IMR-90 (cell line): ENCODE measurements at regions not wholly inside any gene's neighbourhood (a gene's known extent, or its start where the extent isn't known, plus 50 kb on each side); places are given as distances from the start of the nearest gene placed in this dataset.

ENCODE experiments used
- ATAC-seq: fragments of 200-7000 bp; cut with Tn5 transposase; 2 replicates; pipeline ENCODE4 v1.9.1; 2020; ENCODE audit warnings: low read depth, mild to moderate bottlenecking, moderate library complexity
- BruUV-seq: library from RNA; stranded (reverse); fragments of 400-500 nt; replicated peaks from 2 replicates; lab custom pipeline; 2021; lab: Mats Ljungman, UMichigan
- CTCF ChIA-PET: fragments of 300-600 bp; formaldehyde crosslinking; extraction: SDS; loops from one replicate; lab custom pipeline; 2021; ENCODE audit warnings: antibody characterized with exemption; lab: Yijun Ruan, JAX
- POLR2A ChIA-PET: fragments of 300-600 bp; sonication (Branson Sonifier 250); formaldehyde crosslinking; loops from one replicate; lab custom pipeline; 2022; ENCODE audit warnings: antibody characterized with exemption; ENCODE audit not compliant: unreplicated experiment; lab: Charles Lee
- DNase-seq: peaks from one replicate; pipeline ENCODE4 v3.0.0; 2013
- H2AFZ ChIP-seq: replicated peaks from 2 replicates; pipeline ENCODE3; 2013; ENCODE audit warnings: low read length, mild to moderate bottlenecking; ENCODE audit not compliant: poor library complexity
- H2AK5ac ChIP-seq: 2 replicates; pipeline ENCODE4 v1.6.1; 2013; ENCODE audit warnings: low read depth, low read length, inconsistent platforms
- H2AK9ac ChIP-seq: replicated peaks from 2 replicates; pipeline ENCODE3; 2013; ENCODE audit warnings: mild to moderate bottlenecking, low read depth, low read length, moderate library complexity; ENCODE audit not compliant: poor library complexity
- H2BK120ac ChIP-seq: 2 replicates; pipeline ENCODE4 v1.6.1; 2013; ENCODE audit warnings: low read depth, low read length, inconsistent platforms
- H2BK15ac ChIP-seq: 3 replicates; pipeline ENCODE4 v1.6.1; 2013; ENCODE audit warnings: low read depth, low read length, inconsistent platforms
- H2BK20ac ChIP-seq: 2 replicates; pipeline ENCODE4 v1.6.1; 2013; ENCODE audit warnings: low read depth, mild to moderate bottlenecking, inconsistent platforms, low read length, moderate library complexity
- H2BK5ac ChIP-seq: 2 replicates; pipeline ENCODE4 v1.6.1; 2013; ENCODE audit warnings: mild to moderate bottlenecking, low read depth, low read length, inconsistent platforms; ENCODE audit not compliant: poor library complexity, severe bottlenecking
- H3K14ac ChIP-seq: replicated peaks from 2 replicates; pipeline ENCODE4 v1.6.1; 2013; ENCODE audit warnings: low read depth, low read length, inconsistent platforms
- H3K18ac ChIP-seq: 2 replicates; pipeline ENCODE4 v1.6.1; 2013; ENCODE audit warnings: low read depth, low read length, control low read depth
- H3K23ac ChIP-seq: 2 replicates; pipeline ENCODE4 v1.6.1; 2013; ENCODE audit warnings: low read depth, low read length, inconsistent platforms
- H3K27ac ChIP-seq: 2 replicates; pipeline ENCODE4 v1.5.1; 2013; ENCODE audit warnings: mild to moderate bottlenecking, control low read depth, low read length; ENCODE audit not compliant: insufficient read depth
- H3K27me3 ChIP-seq: 2 replicates; pipeline ENCODE4 v1.6.1; 2013; ENCODE audit warnings: low read length; ENCODE audit not compliant: control insufficient read depth, insufficient read depth
- H3K36me3 ChIP-seq: 2 replicates; pipeline ENCODE4 v1.6.1; 2013; ENCODE audit warnings: low read length, mixed read lengths; ENCODE audit not compliant: control insufficient read depth, insufficient read depth
- H3K4ac ChIP-seq: 2 replicates; pipeline ENCODE4 v1.6.1; 2013; ENCODE audit warnings: low read depth, low read length, inconsistent platforms
- H3K4me1 ChIP-seq: 2 replicates; pipeline ENCODE4 v1.6.1; 2013; ENCODE audit warnings: low read length, mixed read lengths; ENCODE audit not compliant: control insufficient read depth, insufficient read depth
- H3K4me2 ChIP-seq: 2 replicates; pipeline ENCODE4 v1.6.1; 2013; ENCODE audit warnings: low read depth, mild to moderate bottlenecking, control low read depth, low read length, moderate library complexity
- H3K4me3 ChIP-seq: 2 replicates; pipeline ENCODE4 v1.5.1; 2013; ENCODE audit warnings: low read depth, mild to moderate bottlenecking, control low read depth, low read length, moderate library complexity; ENCODE audit not compliant: insufficient read depth
- H3K56ac ChIP-seq: 2 replicates; pipeline ENCODE4 v1.6.1; 2013; ENCODE audit warnings: low read length, inconsistent platforms; ENCODE audit not compliant: insufficient read depth; ENCODE audit errors: extremely low read depth
- H3K79me1 ChIP-seq, 2 experiments: 2 replicates each; pipeline ENCODE4 v1.6.1; 2013; ENCODE audit warnings: low read length in 2 of 2, inconsistent platforms in 1 of 2, low read depth in 1 of 2
- H3K9ac ChIP-seq: 2 replicates; pipeline ENCODE4 v1.6.1; 2013; ENCODE audit warnings: low read depth, low read length, control low read depth
- H3K9me1 ChIP-seq: 2 replicates; pipeline ENCODE4 v1.6.1; 2013; ENCODE audit warnings: low read length, inconsistent platforms; ENCODE audit not compliant: insufficient read depth
- H3K9me3 ChIP-seq: 2 replicates; pipeline ENCODE4 v1.6.1; 2013; ENCODE audit warnings: low read length; ENCODE audit not compliant: control insufficient read depth, insufficient read depth
- H4K20me1 ChIP-seq: 2 replicates; pipeline ENCODE4 v1.6.1; 2013; ENCODE audit warnings: low read length, inconsistent platforms; ENCODE audit not compliant: insufficient read depth
- H4K5ac ChIP-seq: 2 replicates; pipeline ENCODE4 v1.6.1; 2013; ENCODE audit warnings: mild to moderate bottlenecking, low read depth, low read length, control low read depth
- H4K8ac ChIP-seq, 2 experiments: 2 replicates each; pipeline ENCODE4 v1.6.1; 2013; ENCODE audit warnings: low read depth in 2 of 2, low read length in 2 of 2, control low read depth in 1 of 2, inconsistent platforms in 1 of 2
- H4K91ac ChIP-seq: 2 replicates; pipeline ENCODE4 v1.6.1; 2013; ENCODE audit warnings: low read depth, low read length, inconsistent platforms; ENCODE audit not compliant: insufficient read depth
- BHLHE40 ChIP-seq: fragments of 150-350 bp; IDR thresholded peaks from 2 replicates; pipeline ENCODE4 v1.6.1; 2016; ENCODE audit warnings: mild to moderate bottlenecking, low read depth, low read length
- CEBPB ChIP-seq: IDR thresholded peaks from 2 replicates; pipeline ENCODE4 v1.6.1; 2012; ENCODE audit warnings: low read depth, low read length, improper control_type of control experiment
- CHD1 ChIP-seq: IDR thresholded peaks from 2 replicates; pipeline ENCODE4 v1.6.1; 2012; ENCODE audit warnings: low read depth, low read length, improper control_type of control experiment
- CTCF ChIP-seq: conservative IDR thresholded peaks from 2 replicates; pipeline ENCODE4 v1.5.1; 2012; ENCODE audit warnings: mild to moderate bottlenecking, low read depth, low read length, improper control_type of control experiment
- FOS ChIP-seq: fragments of 150-350 bp; IDR thresholded peaks from 2 replicates; pipeline ENCODE4 v1.6.1; 2016; ENCODE audit warnings: low read depth, low read length
- MAFK ChIP-seq: IDR thresholded peaks from 2 replicates; pipeline ENCODE4 v1.6.1; 2012; ENCODE audit warnings: low read depth, low read length, improper control_type of control experiment
- MAZ ChIP-seq: IDR thresholded peaks from 2 replicates; pipeline ENCODE4 v1.6.1; 2012; ENCODE audit warnings: low read depth, mild to moderate bottlenecking, low read length, improper control_type of control experiment, moderate library complexity, borderline replicate concordance
- MXI1 ChIP-seq: IDR thresholded peaks from 2 replicates; pipeline ENCODE4 v1.6.1; 2012; ENCODE audit warnings: low read depth, mild to moderate bottlenecking, low read length, moderate library complexity, borderline replicate concordance
- NFE2L2 ChIP-seq: fragments of 150-350 bp; IDR thresholded peaks from 2 replicates; pipeline ENCODE4 v1.6.1; 2016; ENCODE audit warnings: low read depth, mild to moderate bottlenecking, low read length
- RAD21 ChIP-seq: IDR thresholded peaks from 2 replicates; pipeline ENCODE4 v1.6.1; 2012; ENCODE audit warnings: low read length, improper control_type of control experiment
- RFX5 ChIP-seq: IDR thresholded peaks from 2 replicates; pipeline ENCODE4 v1.8.0; 2012; ENCODE audit warnings: low read depth, mild to moderate bottlenecking, low read length, moderate library complexity
- USF2 ChIP-seq: fragments of 150-350 bp; IDR thresholded peaks from 2 replicates; pipeline ENCODE4 v1.6.1; 2017; ENCODE audit warnings: mild to moderate bottlenecking, antibody characterized with exemption, low read length, low read depth
- WGBS, 2 experiments: methylation state at CpG; one replicate each; pipeline versions ENCODE4 v1.1.5 to v1.1.7; 2013; ENCODE audit warnings: missing lambda C conversion rate in 2 of 2; ENCODE audit not compliant: insufficient read length in 1 of 2; ENCODE audit errors: extremely low coverage in 2 of 2; 5-methylcytosine and 5-hydroxymethylcytosine counted together
- dilution Hi-C: fragments of 300-500 bp; cut with HindIII; formaldehyde crosslinking; loops from one replicate; pipeline ENCODE4 v1.14.3; 2018; ENCODE audit warnings: low sequenced_read_pairs; ENCODE audit not compliant: unreplicated experiment
- in situ Hi-C: fragments of 300-500 bp; cut with MboI; formaldehyde crosslinking; loops from 3 replicates; pipeline ENCODE4 v1.14.3; 2019; ENCODE audit warnings: low sequenced_read_pairs, inconsistent platforms, mixed read lengths
- intact Hi-C: fragments of 100-400 bp; cut with micrococcal nuclease; formaldehyde crosslinking; loops from 2 replicates; pipeline ENCODE4 v1.10.0; 2022
- TF ChIP-seq, protein P1 (sequence below): fragments of 150-350 bp; IDR thresholded peaks from 2 replicates; pipeline ENCODE4 v1.6.1; 2016; ENCODE audit warnings: low read depth, mild to moderate bottlenecking, low read length, moderate library complexity, borderline replicate concordance

GRCh38 chr11:109870297-109870696, 222.9 kb upstream of the ZC3H12C start:
- WGBS, 2 experiments = no CpG with 5 or more reads among the region's 6 CpGs
- Histone ChIP-seq H4K8ac (no peak overlapping the region), H4K20me1 (no peaks in the 10 kb centered on the region), H3K79me1 (no peaks in the 10 kb centered on the region), H3K4me3 (no peak overlapping the region), H3K9me1 (no peaks in the 10 kb centered on the region), H3K27ac (no peak overlapping the region), H3K4me2 (no peak overlapping the region), H3K36me3 (no peaks in the 10 kb centered on the region), H3K9me3 (no peaks in the 10 kb centered on the region), H4K91ac (no peak overlapping the region), H2BK120ac (no peak overlapping the region), H3K9ac (no peak overlapping the region), H3K18ac (no peak overlapping the region), H2BK5ac (no peak overlapping the region), H2BK20ac (no peak overlapping the region), H3K4ac (no peak overlapping the region), H3K56ac (no peak overlapping the region), H2AFZ (no peak overlapping the region), H3K14ac (no peak overlapping the region), H3K4me1 (no peaks in the 10 kb centered on the region), H2AK5ac (no peak overlapping the region), H3K27me3 (no peaks in the 10 kb centered on the region; the same call in 1 of the 2 replicates), H2AK9ac (no peak overlapping the region), H2BK15ac (no peak overlapping the region), H3K23ac (no peak overlapping the region), H4K5ac (no peak overlapping the region)
- no TSS peak for BruUV-seq
- ATAC-seq = no peak
- in situ Hi-C loops (loop anchor here (25.0 kb wide), 1 partner anchor 492 kb away; no protein-coding TSS in a partner anchor), dilution Hi-C loops (no loop called here), intact Hi-C loops (no loop called here)
- ChIA-PET CTCF (interaction anchor here (1.4 kb wide), 1 partner anchor 69 kb away, joined by 3 read pairs; no protein-coding TSS in a partner anchor), POLR2A (no interaction called here)
- TF ChIP-seq NFE2L2 (no peak), MXI1 (no peak), RAD21 (no peak), CTCF (no peak), FOS (no peak), CHD1 (no peak), MAFK (no peak), RFX5 (no peak), MAZ (no peak), USF2 (no peak), CEBPB (no peak), BHLHE40 (no peak)
- TF ChIP-seq, protein P1, sequence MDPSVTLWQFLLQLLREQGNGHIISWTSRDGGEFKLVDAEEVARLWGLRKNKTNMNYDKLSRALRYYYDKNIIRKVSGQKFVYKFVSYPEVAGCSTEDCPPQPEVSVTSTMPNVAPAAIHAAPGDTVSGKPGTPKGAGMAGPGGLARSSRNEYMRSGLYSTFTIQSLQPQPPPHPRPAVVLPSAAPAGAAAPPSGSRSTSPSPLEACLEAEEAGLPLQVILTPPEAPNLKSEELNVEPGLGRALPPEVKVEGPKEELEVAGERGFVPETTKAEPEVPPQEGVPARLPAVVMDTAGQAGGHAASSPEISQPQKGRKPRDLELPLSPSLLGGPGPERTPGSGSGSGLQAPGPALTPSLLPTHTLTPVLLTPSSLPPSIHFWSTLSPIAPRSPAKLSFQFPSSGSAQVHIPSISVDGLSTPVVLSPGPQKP = no peak
- no peak for DNase-seq
